ENCODE measurements at regions not wholly inside any gene's neighbourhood (a gene's known extent, or its start where the extent isn't known, plus 50 kb on each side); places are given as distances from the start of the nearest gene placed in this dataset.
"Not testable (repeated sequence)": the region's sequence is repeated elsewhere in the genome, so short reads cannot be mapped to it uniquely, and the experiment has no call there.

GRCh38 chr17:77290759-77291558, 150.2 kb downstream of the SEC14L1 start:
- not testable (repeated sequence) for DNase-seq

DNA sequence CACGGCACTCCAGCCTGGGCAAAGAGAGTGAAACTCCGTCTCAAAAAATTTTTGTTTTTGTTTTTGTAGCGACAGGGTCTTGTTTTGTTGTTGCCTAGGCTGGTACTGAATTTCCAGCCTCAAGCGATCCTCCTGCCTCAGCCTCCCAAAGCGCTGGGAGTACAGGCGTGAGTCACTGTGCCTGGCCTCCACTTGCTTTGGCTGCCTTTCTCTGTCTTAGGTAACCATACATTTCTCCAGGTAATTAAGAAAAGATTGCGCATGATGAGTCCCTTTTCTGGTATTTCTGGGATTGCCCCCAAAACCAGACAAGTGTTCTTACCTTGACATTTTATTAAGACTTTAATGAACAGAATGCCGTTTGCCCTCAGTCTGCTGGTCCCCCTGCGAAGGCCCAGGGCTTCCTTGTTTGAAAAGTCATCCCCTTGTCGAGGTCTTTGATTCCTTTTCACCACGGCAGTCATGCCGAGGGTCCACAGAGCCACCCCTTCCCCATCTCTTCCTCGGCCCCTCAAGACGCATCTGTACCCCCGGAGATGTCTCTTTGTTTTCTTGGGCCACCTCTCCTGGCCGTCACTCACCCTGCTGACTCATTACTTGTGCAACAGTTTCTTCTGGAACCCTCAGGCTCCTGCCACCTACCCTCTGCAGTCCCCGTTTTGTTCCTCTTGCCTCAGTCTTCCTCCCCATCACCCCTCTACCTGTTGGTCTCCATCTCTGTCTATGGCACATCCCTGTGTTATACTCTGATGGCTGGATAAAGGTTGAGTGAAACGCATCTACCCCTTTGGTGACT, 151.0 kb downstream of the SEC14L1 start:
- DNase-seq: no peak

GRCh38 chr17:77294761-77295160, 154.0 kb downstream of the SEC14L1 start:
- no peak for DNase-seq

- DNase-seq: no peak
Observed at GRCh38 chr17:77295241-77295853, 154.6 kb downstream of the SEC14L1 start.

DNA sequence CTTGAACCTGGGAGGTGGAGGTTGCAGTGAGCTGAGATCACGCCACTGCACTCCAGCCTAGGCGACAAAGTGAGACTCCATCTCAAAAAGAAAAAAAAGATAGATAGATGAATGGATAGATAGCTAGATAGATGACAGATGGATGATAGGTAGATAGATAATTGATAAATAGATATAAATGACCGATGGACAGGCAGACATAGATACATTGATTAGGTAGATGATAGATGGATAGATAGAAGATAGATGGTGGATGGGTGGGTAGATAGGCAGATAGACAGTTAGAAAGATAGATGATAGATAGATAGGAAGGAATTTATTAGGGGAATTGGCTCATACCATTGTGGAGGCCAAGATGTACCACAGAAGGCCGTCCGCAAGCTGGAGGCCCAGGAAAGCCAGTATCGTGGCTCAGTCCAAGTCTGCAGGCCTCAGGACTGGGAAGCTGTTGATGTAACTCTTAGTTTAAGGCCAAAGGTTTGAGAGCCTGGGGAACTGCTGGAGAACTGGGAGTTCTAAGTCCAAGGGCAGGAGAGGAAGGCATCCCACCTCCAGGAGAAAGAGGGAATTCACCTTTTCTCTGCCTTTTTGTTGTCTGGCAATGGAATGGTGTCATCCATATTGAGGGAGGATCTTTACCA, 156.1 kb downstream of the SEC14L1 start:
- DNase-seq: no peak

DNA sequence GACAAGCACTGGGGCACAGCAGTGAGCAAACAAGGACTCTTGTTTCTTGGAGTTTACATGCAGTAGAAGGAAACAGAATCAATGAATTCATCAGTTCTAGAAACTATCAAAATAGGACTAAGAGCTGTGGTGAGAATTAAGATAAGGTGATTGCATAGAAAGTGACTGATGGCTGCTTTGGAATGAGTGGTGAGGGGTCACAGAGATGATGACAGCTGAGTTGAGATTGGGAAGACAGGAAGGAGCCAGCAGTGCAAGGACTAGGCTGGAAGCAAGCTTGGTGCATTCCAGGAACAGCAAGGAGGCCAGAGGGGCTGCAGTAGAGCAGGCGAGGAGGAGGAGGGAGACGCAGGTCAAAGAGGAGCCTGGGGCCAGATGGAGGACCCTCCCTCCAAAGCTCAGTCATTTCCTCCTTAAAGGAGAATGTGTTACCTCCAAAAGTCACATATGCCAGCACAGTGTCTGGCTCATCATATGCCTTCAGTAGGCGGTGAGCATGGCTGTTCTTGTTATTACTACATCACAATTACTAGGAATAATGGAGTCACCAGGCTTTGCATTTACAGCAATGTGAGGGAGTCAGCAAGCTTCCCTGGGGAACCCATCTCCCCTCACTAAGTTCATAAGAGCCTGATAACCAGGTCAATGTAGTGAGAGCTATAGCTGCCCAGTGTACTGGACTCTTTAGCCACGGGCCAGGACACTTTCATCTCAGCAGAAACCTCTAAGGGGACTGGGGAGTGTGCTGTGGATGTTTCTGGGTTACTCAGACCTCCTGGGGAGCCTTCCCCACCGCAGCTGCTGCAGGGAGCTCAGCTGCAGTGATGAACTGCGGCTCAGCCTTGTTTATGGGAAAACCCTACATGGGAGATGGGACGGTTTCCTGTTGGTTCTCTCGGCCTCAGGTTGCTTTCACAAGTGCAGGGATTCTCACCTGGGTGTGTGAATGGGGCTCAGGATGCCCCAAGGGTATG, 157.2 kb downstream of the SEC14L1 start:
- no peak for DNase-seq

DNA sequence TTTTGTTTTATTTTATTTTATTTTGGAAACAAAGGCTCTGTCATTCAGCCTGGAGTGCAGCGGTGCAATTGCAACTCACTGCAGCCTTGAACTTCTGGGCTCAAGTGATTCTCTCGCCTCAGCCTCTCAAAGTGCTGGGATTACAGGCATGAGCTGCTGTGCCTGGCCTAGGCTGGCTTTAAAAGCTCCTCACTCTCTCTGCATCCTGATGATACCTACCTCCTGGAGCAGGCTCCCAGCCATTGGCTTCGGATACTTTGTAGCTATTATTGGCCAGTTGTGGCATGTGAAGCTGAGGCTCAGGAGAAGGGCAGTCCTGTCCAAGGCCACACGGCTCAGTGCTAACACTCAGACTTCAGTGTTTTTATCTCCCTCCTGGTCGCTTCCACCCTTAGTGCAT, 158.0 kb downstream of the SEC14L1 start:
- DNase-seq: no peak

DNA sequence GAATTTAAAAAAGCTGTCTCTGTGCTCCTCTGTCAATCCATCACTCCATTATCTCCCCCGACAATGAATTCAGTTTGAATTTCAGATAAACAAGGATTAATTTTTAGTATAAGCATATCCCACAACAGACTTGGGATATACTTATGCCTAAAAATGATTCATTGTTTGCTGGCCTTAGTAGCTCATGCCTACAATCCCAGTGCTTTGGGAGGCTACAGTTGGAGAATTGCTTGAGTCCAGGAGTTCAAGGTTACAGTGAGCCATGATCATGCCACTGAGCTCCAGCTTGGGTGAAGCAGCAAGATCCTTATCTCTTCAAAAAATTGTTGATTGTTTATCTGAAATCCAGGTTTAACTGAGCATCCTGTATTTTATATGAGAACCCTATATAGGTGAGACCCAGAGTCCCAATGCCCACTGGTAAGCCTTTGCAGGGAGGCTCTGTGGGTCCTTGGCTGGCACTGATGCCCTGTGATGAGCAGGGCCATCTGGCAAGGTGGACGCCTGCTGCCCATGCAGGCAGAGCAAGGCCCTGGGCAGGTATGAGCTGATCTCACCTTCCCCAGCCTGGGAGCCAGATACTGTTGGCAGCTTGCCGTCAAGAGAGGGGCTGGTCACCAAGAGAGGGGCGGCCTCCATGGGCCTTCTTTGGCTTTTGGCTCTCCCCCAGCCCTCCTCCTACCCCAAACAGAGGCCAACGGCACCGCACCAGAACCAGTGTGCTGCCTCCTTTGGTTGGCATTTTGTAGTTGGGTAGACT, 158.7 kb downstream of the SEC14L1 start:
- no peak for DNase-seq

- DNase-seq: no peak
Observed at GRCh38 chr17:77300016-77300686, 159.4 kb downstream of the SEC14L1 start.

DNA sequence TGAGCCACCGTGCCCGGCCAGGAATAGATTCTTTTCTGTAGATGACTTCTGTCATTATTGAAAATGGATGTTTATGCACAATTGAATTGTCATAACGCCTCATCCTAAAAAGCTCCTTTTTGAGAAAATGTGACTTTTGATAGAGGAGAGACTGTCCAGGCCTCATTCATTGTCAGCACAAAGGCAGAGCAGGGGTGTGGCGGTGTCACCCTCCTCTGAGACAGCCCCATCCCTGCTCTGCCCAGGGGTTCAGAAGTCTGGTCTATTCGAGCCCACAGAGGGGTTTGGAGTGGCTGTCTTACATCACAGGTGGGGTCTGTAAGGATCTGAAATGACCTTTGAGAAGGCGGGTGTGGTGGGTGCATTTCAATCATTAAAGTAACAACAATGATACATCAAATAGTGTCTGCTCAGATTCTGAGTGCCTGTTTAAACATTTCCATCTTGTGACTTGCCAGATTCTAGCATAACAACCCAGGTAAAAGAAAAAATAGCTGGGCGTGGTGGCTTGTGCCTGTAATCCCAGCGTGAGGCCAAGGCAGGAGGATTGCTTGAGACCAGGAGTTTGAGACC, 161.0 kb downstream of the SEC14L1 start:
- DNase-seq: no peak

DNA sequence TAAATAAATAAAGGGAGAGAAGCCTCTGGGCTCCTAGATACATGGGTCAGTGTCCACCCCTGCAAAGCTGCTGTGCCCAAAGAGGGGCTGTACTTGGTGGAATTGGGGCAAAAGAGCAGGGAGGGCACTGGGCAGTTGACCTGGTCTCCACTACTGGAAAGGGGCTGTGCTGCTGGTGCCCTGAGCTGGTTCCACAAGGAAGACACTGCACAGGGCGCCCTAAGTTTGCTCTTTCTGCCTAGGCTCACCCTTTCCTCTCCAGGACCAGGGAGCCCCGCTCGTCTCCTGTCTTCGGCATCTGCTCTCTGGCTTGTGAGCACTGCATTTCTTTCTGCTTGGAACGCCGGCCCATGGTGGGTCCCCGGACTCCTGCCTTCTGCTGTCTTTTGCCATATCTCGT, 161.9 kb downstream of the SEC14L1 start:
- no peak for DNase-seq

GRCh38 chr17:77303620-77304019, 162.9 kb downstream of the SEC14L1 start:
- no peak for DNase-seq

DNA sequence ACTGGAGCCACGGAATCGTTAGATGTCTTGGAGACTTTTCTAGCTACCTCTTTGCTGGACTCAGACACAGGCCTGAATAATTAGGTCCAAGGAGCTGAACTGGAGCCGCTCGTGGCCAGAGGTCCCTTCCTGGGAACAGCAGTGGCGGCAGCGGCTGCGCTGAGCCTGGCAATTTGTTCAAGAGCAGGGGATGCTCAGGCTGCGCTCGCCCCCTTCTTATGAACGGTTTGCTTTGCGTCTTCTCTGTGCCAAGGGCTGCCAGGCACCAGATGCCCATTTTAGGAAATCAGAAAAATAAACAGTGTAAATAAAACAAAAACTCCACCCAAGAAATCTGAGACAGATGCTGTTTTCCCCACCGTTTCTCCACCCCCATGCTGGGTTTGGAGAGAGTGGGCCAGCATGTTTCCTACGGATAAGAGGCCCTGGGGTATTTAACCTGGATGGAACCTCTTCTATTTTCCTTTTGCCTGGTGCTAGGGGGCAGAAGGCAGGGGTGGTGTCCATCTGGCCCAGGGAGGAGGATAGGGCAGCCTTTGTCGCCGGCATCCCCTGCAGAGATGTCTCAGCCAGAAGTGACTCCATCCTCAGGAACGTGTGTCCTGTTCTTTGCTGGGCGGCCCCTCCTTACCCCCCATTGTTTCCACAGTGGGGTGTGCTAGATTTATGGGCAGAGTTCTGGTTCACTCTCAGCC, 163.4 kb downstream of the SEC14L1 start:
- no peak for DNase-seq

DNA sequence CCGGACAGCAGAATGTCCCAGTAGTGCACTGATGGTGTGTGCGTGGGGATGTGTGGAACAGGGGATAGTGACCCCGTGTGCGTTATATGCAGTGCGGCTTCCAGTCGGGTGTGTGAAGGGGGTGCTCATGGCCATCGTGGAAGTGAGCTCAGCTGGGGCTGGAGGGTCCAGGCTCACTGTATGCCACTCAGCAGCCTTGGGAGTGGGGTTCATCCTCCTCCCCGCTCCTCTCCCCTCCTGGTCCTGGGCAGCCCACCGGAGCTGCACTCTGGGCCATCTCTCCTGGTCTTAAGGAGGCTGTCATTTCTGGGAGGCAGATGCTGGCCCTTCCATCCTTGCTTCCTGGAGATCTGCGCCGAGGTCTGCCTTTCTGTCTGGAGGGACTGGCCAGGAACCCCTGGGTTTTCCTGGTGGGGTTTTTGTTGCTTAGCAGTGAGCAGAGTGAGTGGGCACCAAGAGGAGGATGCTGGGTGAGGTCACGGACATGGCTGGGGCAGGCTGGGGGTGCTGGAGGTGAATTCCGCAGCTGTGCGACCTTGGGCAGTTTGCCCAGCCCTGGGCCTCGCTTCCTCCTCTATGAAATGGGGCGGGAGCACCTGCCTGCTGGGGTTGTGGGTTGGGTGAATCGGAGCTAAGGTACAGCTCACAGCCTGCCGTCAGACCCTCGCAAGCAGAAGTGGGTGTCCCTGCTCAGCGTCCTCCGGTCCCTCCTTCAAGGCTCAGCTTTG, 164.1 kb downstream of the SEC14L1 start:
- DNase-seq: no peak

DNA sequence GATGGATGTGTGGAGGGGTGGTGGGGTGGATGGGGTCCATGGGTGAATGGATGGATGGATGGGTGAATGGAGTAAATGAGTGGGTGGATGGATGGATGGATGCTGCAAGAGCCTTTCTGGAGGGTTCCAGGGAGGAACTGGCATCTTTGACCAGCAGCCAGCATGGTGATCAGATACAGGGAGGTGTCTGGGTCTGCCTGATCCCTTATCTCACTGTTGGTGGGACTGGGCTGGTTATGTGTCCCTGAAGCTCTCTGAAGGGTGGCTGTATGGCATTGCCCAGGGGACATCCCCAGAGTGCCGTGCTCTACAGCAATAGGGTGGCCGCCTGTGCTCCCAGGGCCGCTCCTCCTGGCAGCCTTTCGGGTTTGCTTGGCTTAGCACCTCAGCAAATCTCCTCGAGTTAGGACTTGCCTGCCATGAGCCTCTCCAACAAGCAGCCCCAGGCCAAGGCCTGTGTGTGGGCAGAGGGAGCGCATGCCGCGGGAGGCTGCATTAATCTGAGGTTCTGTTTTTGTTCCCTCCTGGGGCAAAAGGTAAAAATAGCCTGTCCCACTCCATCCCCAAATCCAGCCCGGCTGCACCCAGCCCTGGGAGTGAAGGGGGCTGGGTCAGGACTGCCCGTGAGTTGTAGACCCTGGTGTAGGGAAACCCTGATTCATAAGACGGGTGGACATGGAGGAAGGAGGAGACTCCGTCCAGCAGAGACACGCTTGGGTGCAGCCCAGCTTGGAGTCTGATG, 165.4 kb downstream of the SEC14L1 start:
- DNase-seq: no peak

DNA sequence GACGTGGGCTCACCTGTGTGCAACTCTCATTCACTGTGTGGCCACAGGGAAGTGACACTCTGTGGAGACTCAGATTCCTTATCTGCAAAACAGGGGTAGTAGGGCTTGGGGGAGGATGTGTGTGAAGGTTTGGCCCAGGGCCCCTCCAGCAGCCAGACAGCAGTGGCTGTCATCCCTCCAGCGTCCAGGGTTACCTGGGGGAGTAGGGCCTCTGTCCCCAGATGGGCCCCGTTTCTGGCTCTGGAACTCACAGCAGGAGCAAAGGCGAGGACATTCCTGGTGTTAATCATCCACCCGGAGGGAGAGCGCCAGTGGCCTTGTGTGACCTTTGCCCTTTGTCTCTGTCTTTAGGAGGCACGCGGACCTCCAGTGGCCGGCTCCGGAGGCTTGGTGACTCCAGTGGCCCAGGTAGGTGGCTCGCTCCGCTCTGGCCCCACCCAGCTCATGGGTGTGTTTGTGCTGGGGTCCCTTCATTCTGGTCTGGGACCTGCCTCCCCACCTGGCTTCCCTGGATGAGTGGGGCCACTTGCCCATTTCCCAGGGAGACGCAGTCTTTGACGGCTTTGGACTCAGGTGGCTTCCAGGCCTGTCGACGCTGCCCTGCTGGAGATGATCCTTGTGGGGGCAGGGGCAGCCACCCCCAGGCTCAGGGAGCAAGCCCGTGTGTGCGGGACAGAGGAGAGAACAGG, 166.2 kb downstream of the SEC14L1 start:
- no peak for DNase-seq

- DNase-seq: no peak
Observed at GRCh38 chr17:77307479-77308198, 166.9 kb downstream of the SEC14L1 start.
